GM21528 (cell line): ENCODE measurements at regions not wholly inside any gene's neighbourhood (a gene's known extent, or its start where the extent isn't known, plus 50 kb on each side); places are given as distances from the start of the nearest gene placed in this dataset.
"Not testable (repeated sequence)": the region's sequence is repeated elsewhere in the genome, so short reads cannot be mapped to it uniquely, and the experiment has no call there.

ENCODE experiments used
- ATAC-seq: cut with Tn5 transposase; IDR thresholded peaks from one replicate; pipeline ENCODE4 v1.9.1; 2021; ENCODE audit warnings: mild to moderate bottlenecking, moderate library complexity; ENCODE audit not compliant: unreplicated experiment, low FRiP score

DNA sequence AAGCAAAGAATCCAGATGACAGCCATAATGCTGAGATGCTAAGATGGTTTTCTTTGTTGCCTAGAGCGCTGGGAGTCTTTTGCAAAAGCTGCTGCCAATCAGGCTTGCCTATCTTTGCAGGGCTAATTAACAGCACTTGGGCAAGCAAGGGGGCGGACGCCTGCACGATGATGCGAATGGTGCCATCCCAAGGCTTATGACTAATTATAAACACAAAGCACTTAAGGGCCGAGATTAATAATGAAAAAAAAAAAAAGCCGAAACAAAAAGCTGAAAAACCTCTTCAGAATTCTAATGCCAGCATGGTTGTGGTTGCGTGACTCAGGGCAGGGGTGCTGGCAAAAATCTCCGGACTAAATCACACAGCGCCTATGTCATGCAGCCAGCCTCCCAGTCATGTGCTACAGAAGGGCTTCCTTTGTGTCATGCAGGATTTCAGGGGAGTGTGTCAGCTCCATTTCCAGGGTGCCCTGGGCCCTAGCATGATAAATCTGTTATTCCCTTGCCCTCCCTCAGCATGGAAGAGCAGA, 185.0 kb upstream of the ANKRD28 start:
- ATAC-seq = no peak

DNA sequence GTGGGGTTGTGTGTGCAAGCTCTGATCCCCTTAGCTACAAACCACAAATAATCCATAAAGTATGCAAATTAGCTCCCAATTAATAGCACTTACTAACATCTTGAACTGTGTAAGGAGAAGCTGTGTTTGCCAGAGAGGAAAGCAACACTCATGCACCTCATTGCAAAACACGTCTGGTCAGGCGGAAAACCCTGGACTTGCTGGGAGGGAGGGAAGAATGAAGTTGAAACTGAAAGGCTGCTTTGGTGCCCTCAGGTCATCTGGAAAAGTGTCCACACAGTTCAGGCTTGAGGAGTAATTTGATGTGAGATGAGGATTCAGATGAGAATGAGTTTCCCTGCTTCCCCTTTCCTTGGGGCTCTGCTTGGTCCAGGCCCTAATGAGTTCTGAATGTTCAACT, 185.5 kb upstream of the ANKRD28 start:
- ATAC-seq = no peak

DNA sequence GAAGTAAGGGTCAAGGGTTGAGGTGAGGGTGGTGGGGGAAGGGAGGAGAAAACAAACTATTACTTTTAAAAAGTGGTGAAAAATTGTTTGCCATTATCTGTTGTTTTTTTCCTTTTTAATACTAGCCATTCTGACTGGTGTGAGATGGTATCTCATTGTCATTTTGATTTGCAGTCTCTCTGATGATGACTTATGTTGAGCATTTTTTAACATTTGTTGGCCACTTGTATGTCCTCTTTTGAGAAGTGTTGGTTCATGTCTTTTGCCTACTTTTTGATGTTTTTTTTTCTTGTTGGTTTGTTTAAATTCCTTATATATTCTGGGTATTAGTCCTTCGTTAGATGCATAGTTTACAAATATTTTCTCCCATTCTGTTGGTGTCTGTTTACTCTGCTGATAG, 185.9 kb upstream of the ANKRD28 start:
- no peak for ATAC-seq

DNA sequence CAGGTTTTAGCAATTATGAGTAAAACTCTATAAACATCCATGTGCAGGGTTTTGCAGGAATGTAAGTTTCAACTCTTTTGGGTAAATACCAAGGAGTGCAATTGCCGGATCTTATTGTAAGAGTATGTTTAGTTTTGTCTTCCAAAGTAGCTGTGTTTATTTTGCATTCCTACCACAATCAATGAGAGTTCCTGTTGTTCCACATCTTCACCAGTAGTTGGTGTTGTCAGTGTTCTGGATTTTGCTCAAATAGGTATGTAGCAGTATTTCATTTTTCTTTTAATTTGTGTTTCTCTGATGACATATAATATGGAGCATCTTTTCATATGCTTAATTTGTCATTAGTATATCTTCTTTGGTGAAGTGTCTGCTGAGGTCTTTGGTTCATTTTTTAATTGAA, 185.1 kb upstream of the GALNT15 start:
- ATAC-seq = no peak

DNA sequence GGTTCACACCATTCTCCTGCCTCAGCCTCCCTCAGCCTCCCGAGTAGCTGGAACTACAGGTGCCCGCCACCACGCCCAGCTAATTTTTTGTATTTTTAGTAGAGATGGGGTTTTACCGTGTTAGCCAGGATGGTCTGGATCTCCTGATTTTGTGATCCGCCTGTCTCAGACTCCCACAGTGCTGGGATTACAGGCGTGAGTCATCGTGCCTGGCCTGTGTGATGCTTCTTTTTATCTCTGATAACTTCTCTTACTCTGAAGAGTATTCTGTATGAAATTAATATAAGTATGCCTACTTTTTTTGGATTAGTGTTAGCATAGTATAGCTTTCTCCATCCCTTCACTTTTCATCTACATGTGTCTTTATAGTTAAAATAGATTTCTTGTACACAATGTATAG, 180.8 kb upstream of the GALNT15 start:
- ATAC-seq = not testable (repeated sequence)

DNA sequence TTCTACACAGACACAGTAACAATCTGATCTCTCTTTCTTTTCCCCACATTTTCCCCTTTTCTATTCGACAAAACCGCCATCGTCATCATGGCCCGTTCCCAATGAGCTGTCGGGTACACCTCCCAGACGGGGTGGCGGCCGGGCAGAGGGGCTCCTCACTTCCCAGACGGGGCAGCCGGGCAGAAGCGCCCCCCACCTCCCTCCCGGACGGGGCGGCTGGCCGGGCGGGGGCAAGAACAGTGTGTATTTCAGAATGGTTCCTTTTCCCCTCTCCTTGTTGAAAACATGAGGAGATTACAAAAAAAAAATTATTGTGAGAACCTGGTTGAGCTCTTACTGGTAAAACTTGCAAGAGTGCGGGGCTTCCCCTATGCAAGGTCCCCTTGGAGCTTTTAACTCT, 178.0 kb upstream of the GALNT15 start:
- ATAC-seq = not testable (repeated sequence)

DNA sequence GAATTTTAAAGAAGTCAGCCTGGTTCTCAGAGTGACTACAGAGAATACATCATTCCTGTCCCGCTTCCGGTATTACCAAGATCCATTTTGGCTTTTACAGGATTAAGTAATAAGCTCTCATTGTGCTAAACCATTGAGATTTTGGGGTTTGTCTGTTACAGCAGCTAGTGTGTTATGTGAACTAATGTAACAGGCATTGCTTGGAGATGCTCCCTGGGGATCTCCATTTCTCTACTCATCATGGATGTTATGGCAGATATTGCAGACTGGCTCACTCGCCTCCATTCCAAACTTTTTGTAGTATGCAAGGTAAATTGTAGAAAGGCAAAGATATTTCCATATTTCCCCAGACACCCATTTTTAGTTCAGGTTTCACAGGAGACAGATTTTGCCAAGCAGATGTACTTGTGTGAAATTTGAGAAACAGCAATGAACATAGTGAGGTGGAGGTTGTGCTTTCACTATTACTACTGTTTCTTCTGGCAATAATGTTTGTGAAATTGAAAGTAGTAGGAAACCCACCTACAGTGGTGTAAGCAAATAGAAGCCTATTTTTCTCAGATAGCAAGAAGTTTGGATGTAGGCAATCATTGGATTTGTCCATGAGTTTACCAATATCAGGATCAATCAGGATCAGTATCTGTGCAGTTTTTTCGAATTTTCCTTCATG, 177.1 kb upstream of the GALNT15 start:
- no peak for ATAC-seq

DNA sequence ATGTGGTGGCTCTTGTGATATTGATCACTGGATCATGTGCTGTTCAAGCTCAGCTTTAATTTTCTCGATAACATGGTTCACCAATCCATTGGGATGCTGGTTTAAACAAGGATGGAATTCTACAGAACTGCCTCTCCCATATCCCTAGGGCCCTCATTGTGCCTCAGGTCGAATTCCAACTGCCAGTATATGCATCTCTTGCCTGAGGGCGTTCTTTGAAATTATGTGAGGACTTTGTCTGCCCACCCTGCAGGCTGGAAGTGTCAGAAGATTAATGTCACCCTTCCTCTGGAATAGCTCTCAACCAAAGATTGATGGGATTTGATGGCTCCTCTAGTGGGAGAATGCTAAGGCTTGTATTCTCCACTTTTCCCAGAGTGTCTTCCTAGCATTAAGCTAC, 175.6 kb upstream of the GALNT15 start:
- ATAC-seq = no peak

DNA sequence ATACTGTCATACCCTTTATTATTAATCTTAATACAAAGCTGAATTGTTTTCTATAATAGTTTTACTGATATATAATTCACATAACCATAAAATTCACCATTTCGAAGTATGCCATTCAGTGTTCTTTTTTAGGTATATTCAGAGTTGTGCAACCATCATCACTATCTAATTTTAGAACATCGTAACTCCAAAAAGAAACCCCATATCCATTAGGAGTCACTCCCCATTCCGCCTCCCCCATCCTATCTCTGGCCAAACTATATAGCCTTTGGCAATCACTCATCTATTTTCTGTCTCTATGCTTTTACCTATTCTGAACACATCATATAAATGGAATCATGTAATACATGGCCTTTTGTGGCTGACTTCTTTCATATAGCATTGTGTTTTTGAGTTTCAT, 169.7 kb upstream of the GALNT15 start:
- no peak for ATAC-seq

DNA sequence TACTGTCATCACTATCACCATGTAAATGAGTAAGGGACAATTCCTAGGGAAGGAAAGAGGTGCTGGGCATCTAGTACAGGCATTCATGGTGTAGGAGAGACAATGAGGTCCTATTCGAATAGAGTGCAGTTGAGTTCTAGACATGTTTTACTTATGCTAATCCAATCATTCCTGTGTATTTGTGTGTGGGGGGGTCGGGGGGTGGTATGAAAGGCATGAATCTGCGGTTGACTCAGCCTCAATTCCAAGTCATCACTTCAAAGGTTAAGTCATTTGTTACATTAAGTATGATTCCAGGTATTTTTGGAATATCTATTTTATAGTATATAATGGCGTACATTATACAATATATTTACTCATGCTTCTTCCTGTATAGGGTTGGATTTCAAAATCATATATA, 163.1 kb upstream of the GALNT15 start:
- no peak for ATAC-seq

DNA sequence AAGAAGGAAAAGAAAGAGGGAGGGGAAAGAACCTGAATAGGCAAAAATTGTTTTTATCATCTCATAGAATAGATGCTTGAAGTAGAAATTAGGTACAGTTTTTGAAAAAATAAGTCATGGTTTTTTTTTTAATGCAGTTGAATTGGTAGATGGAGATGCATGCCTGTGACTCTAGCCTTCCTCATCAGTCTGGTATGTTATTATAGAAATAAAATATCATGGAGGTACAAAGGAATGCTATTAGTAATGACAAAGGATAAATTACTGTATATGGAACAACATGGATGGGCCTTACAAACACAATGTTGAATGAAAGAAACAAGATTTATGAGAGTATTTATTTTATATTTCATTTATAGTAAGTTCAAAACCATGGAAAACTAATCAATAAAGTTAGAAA, 162.4 kb upstream of the GALNT15 start:
- ATAC-seq = no peak

DNA sequence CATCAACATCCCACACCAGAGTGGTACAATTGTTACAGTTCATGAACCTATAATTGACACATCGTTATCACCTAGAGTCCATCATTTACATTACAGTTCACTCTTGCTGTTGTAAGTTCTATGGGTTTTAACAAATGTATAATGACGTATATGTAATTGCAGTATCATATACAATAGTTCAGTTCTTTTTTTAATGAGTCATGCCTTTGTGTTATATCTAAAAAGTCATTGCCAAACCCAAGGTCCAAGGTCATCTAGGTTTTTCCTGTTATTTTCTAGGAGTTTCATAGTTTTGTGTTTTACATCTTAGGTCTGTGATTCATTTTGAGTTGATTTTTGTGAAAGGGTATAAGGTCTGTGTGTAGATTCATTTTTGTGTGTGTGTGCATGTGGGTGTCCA, 160.9 kb upstream of the GALNT15 start:
- no peak for ATAC-seq

DNA sequence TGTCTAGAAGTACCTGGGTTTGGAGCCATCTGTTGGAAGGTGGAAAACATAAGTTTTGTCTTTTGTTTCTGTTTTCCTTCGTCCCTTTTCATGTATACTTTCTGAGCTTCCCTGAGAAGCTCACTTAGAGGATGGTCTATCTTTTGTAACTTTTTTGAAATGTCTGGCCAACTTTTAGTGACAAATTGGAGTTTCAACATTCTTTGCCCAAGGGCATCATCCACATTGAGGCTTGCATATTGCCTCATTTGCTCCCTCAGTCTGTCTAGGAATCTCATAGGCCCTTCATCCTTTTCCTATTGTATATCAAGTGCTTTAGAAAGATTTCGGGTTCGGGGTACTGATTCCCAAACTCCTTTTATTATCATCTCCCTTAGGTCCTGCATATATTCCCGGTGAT, 152.7 kb upstream of the GALNT15 start:
- not testable (repeated sequence) for ATAC-seq

DNA sequence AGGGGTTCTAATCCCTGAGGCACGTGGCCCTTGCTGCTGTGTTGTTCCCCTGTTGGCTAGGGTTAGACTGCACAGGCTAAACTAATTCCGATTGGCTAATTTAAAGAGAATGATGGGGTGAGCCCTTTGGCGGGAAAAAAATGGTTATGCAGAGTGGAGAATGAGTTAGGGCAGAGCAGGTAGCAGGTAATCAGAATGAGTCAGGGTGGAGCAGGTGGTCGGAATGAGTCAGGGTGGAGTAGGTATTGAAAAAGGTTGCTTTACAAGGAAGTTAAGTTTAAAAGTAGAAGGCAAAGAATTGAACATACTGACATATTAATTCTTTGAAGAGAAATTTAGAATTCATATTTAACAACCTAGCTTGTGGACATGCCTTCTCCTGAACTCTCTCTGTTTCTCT, 150.6 kb upstream of the GALNT15 start:
- not testable (repeated sequence) for ATAC-seq

DNA sequence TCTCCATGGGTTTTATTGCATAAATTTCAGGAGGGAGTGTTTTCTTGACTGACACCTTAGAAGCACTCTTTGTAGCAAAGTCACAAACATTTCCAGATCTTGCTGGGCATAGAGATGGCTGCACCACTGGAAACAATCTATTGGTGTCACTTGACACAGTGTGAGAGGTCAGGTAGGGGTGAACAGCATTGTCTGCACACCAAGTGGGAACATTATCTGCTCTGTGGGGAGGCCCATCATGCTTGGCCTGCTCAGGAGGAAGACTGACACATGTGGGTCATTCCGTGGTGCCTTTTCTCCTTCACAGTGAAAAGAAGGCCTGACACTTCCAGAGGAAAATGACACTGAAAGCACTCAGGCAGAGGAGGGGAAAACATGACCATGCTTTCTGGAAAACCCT, 149.9 kb upstream of the GALNT15 start:
- ATAC-seq = no peak

DNA sequence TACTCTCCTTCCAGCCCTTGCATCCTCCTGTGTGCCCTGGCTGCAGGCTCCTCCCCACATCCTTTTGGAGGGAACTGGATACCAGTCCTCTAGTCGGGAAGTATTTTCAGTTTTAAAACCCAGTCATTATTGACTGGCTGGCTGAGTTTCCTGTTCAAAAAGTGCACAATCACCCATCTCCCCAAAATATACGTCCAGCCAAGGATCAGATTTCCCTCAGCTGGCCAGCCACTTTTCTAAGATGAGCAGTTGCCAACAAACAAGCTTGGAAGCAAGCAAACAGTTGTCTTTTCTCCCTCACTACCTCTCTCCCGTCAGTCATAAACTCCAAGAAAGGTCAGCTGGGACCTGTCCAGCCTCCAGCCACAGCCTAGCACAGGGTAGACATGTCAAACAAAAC, 147.7 kb upstream of the GALNT15 start:
- ATAC-seq = no peak

DNA sequence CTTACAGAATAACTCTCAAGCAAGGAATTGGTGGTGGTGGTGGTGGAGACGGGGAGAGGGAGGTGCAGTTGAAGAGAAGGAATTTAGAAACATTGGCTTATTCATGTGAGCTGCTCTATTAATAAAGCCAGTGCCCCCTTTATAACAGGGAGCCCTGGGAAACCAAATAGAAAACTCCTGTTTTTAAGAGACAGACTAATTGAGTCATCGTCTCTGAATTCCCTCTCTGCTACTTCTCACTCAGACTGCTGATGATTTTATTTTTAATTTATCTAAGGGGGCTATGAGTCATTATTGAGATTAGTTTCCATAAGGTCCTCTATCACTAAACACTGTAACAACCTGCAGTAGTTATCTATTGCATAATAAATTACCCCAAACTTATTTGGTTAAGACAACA, 145.9 kb upstream of the GALNT15 start:
- no peak for ATAC-seq

DNA sequence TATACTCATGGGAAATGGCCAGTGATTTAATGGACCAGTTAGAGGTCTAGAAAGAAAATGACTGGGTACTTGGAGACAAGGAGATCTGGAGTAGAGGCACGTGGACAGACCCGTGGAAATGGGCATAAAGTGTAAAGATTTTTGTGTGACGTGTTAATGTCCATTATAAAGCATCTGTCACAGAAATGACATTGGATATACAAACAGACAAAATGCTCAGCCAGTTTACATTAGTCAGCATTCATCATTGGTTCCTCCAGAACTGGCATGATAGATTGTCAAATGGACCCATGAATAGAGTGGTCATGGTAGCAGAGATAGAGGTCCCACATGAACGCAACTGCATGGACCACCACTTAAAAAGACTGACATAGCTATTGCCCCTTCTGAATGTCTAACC, 144.1 kb upstream of the GALNT15 start:
- ATAC-seq = no peak

DNA sequence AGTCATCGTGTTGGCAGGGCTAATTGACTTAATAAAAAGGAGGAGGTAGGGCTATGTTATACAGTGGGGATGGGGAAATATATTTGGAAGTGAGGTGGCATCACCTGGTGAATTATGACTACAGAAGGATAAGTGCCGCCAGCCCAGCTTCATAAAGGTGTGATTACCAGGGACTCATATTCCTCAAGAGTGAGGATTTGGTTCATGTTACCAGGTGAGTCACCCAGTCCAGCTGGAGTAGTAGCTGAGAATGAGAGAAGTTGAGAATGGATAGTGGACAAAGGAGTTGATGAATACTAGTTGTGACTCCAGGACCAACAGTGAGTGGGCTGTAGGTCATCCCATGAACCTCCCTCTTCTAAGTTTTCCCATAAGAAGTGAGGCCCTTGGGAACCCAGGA, 143.0 kb upstream of the GALNT15 start:
- ATAC-seq = no peak

DNA sequence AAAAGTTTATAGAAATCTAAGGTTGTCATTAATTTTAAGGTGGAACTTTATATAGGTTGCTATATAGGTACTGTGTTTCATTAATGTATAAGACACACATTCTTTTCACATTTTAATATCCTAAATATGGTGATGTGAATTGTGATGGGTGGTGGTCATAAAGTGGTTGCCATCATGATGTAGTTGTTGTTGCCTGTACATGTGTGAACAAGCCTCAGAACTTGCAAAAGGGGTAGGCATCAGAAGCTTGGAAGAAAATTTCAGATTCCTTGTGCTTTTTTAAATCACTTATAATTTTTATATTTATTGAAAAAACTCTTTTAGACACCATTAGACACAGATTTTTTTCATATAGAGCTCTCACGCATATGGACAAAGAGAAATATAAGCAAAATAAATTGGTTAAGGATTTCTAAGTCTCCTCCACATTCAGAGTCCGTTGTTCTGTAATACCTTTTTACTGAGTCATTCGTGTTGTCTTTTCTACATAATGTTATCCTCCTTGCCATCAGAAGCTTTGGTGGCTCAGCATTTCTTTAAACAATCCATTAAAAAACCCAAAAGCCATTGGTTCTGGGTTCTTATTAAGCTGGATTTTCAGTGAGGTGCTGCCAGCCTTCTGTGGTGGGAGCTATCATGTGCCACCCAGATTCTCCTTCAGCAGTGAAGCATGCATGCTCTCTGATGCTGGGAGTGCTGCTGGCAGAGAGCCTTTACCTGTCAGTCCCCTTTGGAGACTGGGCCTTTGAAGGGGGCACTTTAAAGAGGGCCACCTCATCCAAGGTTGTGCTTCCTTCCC, 140.4 kb upstream of the GALNT15 start:
- ATAC-seq = no peak

DNA sequence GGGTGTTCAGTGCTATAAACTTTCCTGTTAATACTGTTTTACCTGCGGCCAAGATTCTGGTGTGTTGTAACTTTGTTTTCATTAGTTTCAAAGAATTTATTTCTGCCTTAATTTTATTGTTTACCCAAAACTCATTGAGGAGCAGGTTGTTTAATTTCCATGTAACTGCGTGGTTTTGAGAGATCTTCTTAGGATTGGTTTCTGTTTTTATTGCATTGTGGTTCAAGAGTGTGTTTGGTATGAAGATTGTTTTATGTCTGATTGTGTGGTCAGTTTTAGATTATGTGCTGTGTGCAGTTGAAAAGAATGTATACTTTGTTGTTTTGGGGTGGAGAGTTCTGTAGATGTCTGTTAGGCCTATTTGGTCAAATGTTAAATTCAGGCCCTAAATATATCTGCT, 133.5 kb upstream of the GALNT15 start:
- ATAC-seq = no peak
